Rectal smooth muscle tissue (tissue), 1 donor: ENCODE measurements at regions not wholly inside any gene's neighbourhood (a gene's known extent, or its start where the extent isn't known, plus 50 kb on each side); places are given as distances from the start of the nearest gene placed in this dataset.
"Not testable (repeated sequence)": the region's sequence is repeated elsewhere in the genome, so short reads cannot be mapped to it uniquely, and the experiment has no call there.

Experiments used
- H3K27ac ChIP-seq: one replicate; pipeline ENCODE4 v1.7.0; 2013; ENCODE audit warnings: low read depth, low read length, inconsistent platforms
- H3K27me3 ChIP-seq: one replicate; pipeline ENCODE4 v1.7.0; 2013; ENCODE audit warnings: low read length; ENCODE audit not compliant: control insufficient read depth, insufficient read depth
- H3K36me3 ChIP-seq: one replicate; pipeline ENCODE4 v1.7.0; 2013; ENCODE audit warnings: low read length; ENCODE audit not compliant: control insufficient read depth, insufficient read depth
- H3K4me1 ChIP-seq: one replicate; pipeline ENCODE4 v1.7.0; 2013; ENCODE audit warnings: low read length; ENCODE audit not compliant: control insufficient read depth, insufficient read depth
- H3K4me3 ChIP-seq: one replicate; pipeline ENCODE4 v1.7.0; 2013; ENCODE audit warnings: low read length
- H3K9ac ChIP-seq: one replicate; pipeline ENCODE4 v1.7.0; 2013; ENCODE audit warnings: low read length

GRCh38 chr2:166725927-166726924, 162.1 kb upstream of the XIRP2 start:
- H3K27ac ChIP-seq: no peak overlapping the region
- H3K9ac ChIP-seq: no peak overlapping the region
- no peaks in the 10 kb centered on the region for H3K4me1 ChIP-seq
- H3K27me3 ChIP-seq: no peaks in the 10 kb centered on the region
- H3K36me3 ChIP-seq: no peaks in the 10 kb centered on the region
- H3K4me3 ChIP-seq: no peak overlapping the region

GRCh38 chr2:166716968-166717367, 171.3 kb upstream of the XIRP2 start:
- Histone ChIP-seq H3K9ac (no peak overlapping the region), H3K27ac (no peak overlapping the region), H3K4me1 (no peaks in the 10 kb centered on the region), H3K4me3 (no peak overlapping the region), H3K36me3 (no peaks in the 10 kb centered on the region), H3K27me3 (no peaks in the 10 kb centered on the region)

- no peak overlapping the region for H3K27ac ChIP-seq
- no peaks in the 10 kb centered on the region for H3K27me3 ChIP-seq
- no peak overlapping the region for H3K9ac ChIP-seq
- H3K4me1 ChIP-seq: no peaks in the 10 kb centered on the region
- no peaks in the 10 kb centered on the region for H3K36me3 ChIP-seq
- no peak overlapping the region for H3K4me3 ChIP-seq
Measured at GRCh38 chr2:166700079-166700478, 188.2 kb upstream of the XIRP2 start.

- Histone ChIP-seq H3K27ac (no peak overlapping the region), H3K9ac (no peak overlapping the region), H3K4me3 (no peak overlapping the region), H3K36me3 (no peaks in the 10 kb centered on the region), H3K27me3 (no peaks in the 10 kb centered on the region), H3K4me1 (no peaks in the 10 kb centered on the region)
Measured at GRCh38 chr2:166695154-166695553, 193.1 kb upstream of the XIRP2 start.

GRCh38 chr2:166686057-166686456, 192.0 kb upstream of the SCN7A start:
- not testable (repeated sequence) for H3K27me3 ChIP-seq, H3K27ac ChIP-seq, H3K4me1 ChIP-seq, H3K36me3 ChIP-seq, H3K4me3 ChIP-seq, H3K9ac ChIP-seq

GRCh38 chr2:166677996-166678395, 183.9 kb upstream of the SCN7A start:
- no peaks in the 10 kb centered on the region for H3K27me3 ChIP-seq
- H3K9ac ChIP-seq: no peak overlapping the region
- H3K36me3 ChIP-seq: no peaks in the 10 kb centered on the region
- no peak overlapping the region for H3K27ac ChIP-seq
- no peak overlapping the region for H3K4me3 ChIP-seq
- no peaks in the 10 kb centered on the region for H3K4me1 ChIP-seq

- Histone ChIP-seq H3K36me3 (no peaks in the 10 kb centered on the region), H3K27me3 (no peaks in the 10 kb centered on the region), H3K4me1 (no peaks in the 10 kb centered on the region), H3K27ac (no peak overlapping the region), H3K4me3 (no peak overlapping the region), H3K9ac (no peak overlapping the region)
Measured at GRCh38 chr2:166676716-166677115, 182.7 kb upstream of the SCN7A start.

- H3K9ac ChIP-seq: no peak overlapping the region
Measured at GRCh38 chr2:166675553-166675952, 181.5 kb upstream of the SCN7A start.

GRCh38 chr2:166673986-166674385, 179.9 kb upstream of the SCN7A start:
- Histone ChIP-seq H3K27me3 (no peaks in the 10 kb centered on the region), H3K4me1 (no peaks in the 10 kb centered on the region), H3K4me3 (no peak overlapping the region), H3K27ac (no peak overlapping the region), H3K9ac (no peak overlapping the region), H3K36me3 (no peaks in the 10 kb centered on the region)

More at GRCh38 chr2:166675553-166675952, 181.5 kb upstream of the SCN7A start:
- Histone ChIP-seq H3K27ac (no peak overlapping the region), H3K36me3 (no peaks in the 10 kb centered on the region), H3K27me3 (no peaks in the 10 kb centered on the region), H3K4me1 (no peaks in the 10 kb centered on the region), H3K4me3 (no peak overlapping the region)

GRCh38 chr2:166671801-166672200, 177.8 kb upstream of the SCN7A start:
- no peak overlapping the region for H3K27ac ChIP-seq
- H3K9ac ChIP-seq: no peak overlapping the region
- H3K27me3 ChIP-seq: no peaks in the 10 kb centered on the region
- no peaks in the 10 kb centered on the region for H3K4me1 ChIP-seq
- H3K4me3 ChIP-seq: no peak overlapping the region
- no peaks in the 10 kb centered on the region for H3K36me3 ChIP-seq

- no peak overlapping the region for H3K4me3 ChIP-seq
- no peak overlapping the region for H3K27ac ChIP-seq
- no peaks in the 10 kb centered on the region for H3K36me3 ChIP-seq
- H3K27me3 ChIP-seq: no peaks in the 10 kb centered on the region
- H3K4me1 ChIP-seq: no peaks in the 10 kb centered on the region
- no peak overlapping the region for H3K9ac ChIP-seq
Measured at GRCh38 chr2:166671235-166671634, 177.2 kb upstream of the SCN7A start.

- no peak overlapping the region for H3K27ac ChIP-seq
- H3K4me1 ChIP-seq: no peaks in the 10 kb centered on the region
- no peaks in the 10 kb centered on the region for H3K27me3 ChIP-seq
- H3K4me3 ChIP-seq: no peak overlapping the region
- H3K36me3 ChIP-seq: no peaks in the 10 kb centered on the region
- H3K9ac ChIP-seq: no peak overlapping the region
Measured at GRCh38 chr2:166665991-166666940, 172.2 kb upstream of the SCN7A start.
